ENCODE measurements at regions not wholly inside any gene's neighbourhood (a gene's known extent, or its start where the extent isn't known, plus 50 kb on each side); places are given as distances from the start of the nearest gene placed in this dataset.

DNA sequence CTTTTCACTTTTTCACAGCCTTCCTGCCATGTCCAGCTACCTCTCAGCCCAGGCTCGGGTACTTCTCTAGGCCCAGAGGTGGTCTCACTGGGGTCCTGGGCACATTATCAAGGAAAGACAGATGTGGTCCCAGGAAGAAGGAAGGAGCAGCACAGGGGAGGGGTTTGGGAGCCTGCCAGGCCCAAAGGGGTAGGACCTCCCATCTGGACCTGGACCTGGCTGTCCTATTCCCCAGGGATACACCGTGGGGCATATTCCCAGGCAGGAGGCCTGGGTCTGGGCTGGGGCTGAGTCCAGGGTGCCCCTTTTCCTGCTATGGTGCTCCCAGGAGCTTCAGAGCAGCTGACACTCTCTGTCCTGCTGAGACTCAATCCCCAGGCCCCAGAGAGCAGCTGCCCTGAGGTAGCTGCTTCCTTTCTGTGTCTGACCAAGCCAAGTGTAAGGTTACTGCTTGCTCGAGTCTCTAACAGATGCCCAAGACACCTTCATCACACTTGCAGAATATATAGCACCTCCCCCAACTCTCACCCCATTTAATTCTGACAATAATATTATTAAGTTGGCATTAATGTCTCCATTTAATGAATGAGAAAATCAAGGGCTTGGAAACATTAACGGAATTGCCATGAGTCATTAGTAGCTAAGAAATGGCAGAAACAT lies 232.0 kb downstream of the BUD13 start:
- intact Hi-C loops (cut with DNase I): no loop called here
- Histone ChIP-seq H3K27ac (no peak overlapping the region), H3K36me3 (no peaks in the 10 kb centered on the region), H3K9me3 (no peaks in the 10 kb centered on the region), H3K4me3 (no peak overlapping the region), H3K27me3 (no peaks in the 10 kb centered on the region), H3K4me1 (no peaks in the 10 kb centered on the region)
- peak in 1 of 2 donors; percentile 70 for DNase-seq (ENCODE audit: extremely low spot score in 2 of 2)
- TF ChIP-seq, protein P1, sequence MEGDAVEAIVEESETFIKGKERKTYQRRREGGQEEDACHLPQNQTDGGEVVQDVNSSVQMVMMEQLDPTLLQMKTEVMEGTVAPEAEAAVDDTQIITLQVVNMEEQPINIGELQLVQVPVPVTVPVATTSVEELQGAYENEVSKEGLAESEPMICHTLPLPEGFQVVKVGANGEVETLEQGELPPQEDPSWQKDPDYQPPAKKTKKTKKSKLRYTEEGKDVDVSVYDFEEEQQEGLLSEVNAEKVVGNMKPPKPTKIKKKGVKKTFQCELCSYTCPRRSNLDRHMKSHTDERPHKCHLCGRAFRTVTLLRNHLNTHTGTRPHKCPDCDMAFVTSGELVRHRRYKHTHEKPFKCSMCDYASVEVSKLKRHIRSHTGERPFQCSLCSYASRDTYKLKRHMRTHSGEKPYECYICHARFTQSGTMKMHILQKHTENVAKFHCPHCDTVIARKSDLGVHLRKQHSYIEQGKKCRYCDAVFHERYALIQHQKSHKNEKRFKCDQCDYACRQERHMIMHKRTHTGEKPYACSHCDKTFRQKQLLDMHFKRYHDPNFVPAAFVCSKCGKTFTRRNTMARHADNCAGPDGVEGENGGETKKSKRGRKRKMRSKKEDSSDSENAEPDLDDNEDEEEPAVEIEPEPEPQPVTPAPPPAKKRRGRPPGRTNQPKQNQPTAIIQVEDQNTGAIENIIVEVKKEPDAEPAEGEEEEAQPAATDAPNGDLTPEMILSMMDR (IDR thresholded peaks at IDR 0.05): no peak
- TF ChIP-seq POLR2A (IDR thresholded peaks at IDR 0.05) (no peak), POLR2AphosphoS5 (IDR thresholded peaks at IDR 0.05; ENCODE audit: insufficient read depth in 1 of 2, low read depth in 1 of 2) (no peak)

GRCh38 chr11:116539836-116540418 lies 232.9 kb downstream of the BUD13 start:
- H3K27ac ChIP-seq: no peak overlapping the region
- no peaks in the 10 kb centered on the region for H3K9me3 ChIP-seq
- no peaks in the 10 kb centered on the region for H3K4me1 ChIP-seq
- intact Hi-C loops (cut with DNase I): no loop called here
- H3K36me3 ChIP-seq: no peaks in the 10 kb centered on the region
- peak in 1 of 2 donors; percentile 52 for DNase-seq (ENCODE audit: extremely low spot score in 2 of 2)
- no peak overlapping the region for H3K4me3 ChIP-seq
- H3K27me3 ChIP-seq: no peaks in the 10 kb centered on the region
- TF ChIP-seq, protein P1 (IDR thresholded peaks at IDR 0.05): no peak
- TF ChIP-seq POLR2AphosphoS5 (IDR thresholded peaks at IDR 0.05; ENCODE audit: insufficient read depth in 1 of 2, low read depth in 1 of 2) (no peak), POLR2A (IDR thresholded peaks at IDR 0.05) (no peak)

DNA sequence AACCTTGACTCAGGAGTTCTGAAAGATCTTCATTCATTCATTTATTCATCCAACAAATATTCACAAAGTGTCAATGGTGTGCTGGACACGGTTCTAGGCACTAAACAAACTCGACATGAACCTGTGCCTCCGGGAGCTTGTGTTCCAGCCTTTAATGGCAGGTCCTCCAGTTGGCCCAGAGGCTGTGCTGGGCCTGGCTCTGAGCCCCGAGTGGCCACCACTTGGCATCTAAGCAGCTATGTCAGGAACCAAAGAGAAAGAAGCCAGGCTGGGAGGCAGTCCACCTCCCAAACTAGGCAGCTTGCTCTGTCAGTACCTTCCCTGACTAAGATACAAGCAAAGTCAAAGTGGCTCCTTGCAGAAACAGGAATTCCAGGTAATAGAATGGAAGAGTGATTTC lies 233.6 kb downstream of the BUD13 start:
- no peak overlapping the region for H3K4me3 ChIP-seq
- no peak overlapping the region for H3K27ac ChIP-seq
- no peaks in the 10 kb centered on the region for H3K9me3 ChIP-seq
- H3K4me1 ChIP-seq: no peaks in the 10 kb centered on the region
- H3K36me3 ChIP-seq: no peaks in the 10 kb centered on the region
- peak in 1 of 2 donors; percentile 46 for DNase-seq (ENCODE audit: extremely low spot score in 2 of 2)
- TF ChIP-seq POLR2A (IDR thresholded peaks at IDR 0.05) (no peak), POLR2AphosphoS5 (IDR thresholded peaks at IDR 0.05; ENCODE audit: insufficient read depth in 1 of 2, low read depth in 1 of 2) (no peak)
- TF ChIP-seq, protein P1 (IDR thresholded peaks at IDR 0.05): no peak
- intact Hi-C loops (cut with DNase I): no loop called here
- H3K27me3 ChIP-seq: no peaks in the 10 kb centered on the region

DNA sequence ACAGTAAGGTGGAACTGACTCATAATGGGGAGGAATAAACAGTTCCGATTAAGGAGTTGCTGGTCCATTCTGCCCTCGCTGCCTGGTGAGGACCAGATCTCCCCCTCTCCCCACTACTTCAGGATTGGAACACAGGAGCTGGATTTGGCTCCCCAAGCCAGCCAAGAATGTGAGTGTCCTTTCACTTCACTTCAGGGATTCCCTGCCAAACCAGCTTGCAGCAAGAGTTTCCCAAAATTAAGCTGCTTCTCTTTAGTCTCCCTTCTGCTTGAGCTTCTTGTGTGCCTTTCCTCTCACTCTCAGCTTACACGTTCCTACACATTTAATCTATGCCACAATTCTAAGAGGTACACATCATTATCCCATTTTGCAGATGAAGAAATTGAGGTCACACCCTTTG lies 234.1 kb downstream of the BUD13 start:
- DNase-seq (ENCODE audit: extremely low spot score in 2 of 2): peak in 1 of 2 donors; percentile 19
- H3K9me3 ChIP-seq: no peaks in the 10 kb centered on the region
- H3K27ac ChIP-seq: no peak overlapping the region
- H3K4me1 ChIP-seq: no peaks in the 10 kb centered on the region
- H3K4me3 ChIP-seq: no peak overlapping the region
- TF ChIP-seq POLR2A (IDR thresholded peaks at IDR 0.05): no peak
- TF ChIP-seq POLR2AphosphoS5 (IDR thresholded peaks at IDR 0.05; ENCODE audit: insufficient read depth in 1 of 2, low read depth in 1 of 2): no peak
- TF ChIP-seq, protein P1 (IDR thresholded peaks at IDR 0.05): no peak
- no peaks in the 10 kb centered on the region for H3K36me3 ChIP-seq
- H3K27me3 ChIP-seq: no peaks in the 10 kb centered on the region
- intact Hi-C loops (cut with DNase I): no loop called here

GRCh38 chr11:116537709-116538108 lies 235.1 kb downstream of the BUD13 start:
- Histone ChIP-seq H3K36me3 (no peaks in the 10 kb centered on the region), H3K4me3 (no peak overlapping the region), H3K27ac (no peak overlapping the region), H3K9me3 (no peaks in the 10 kb centered on the region), H3K27me3 (no peaks in the 10 kb centered on the region), H3K4me1 (no peaks in the 10 kb centered on the region)
- intact Hi-C loops (cut with DNase I): no loop called here
- no peak for TF ChIP-seq POLR2AphosphoS5 (IDR thresholded peaks at IDR 0.05; ENCODE audit: insufficient read depth in 1 of 2, low read depth in 1 of 2)
- TF ChIP-seq, protein P1 (IDR thresholded peaks at IDR 0.05): no peak
- no peak for TF ChIP-seq POLR2A (IDR thresholded peaks at IDR 0.05)
- DNase-seq (ENCODE audit: extremely low spot score in 2 of 2): no peak
